ENCODE measurements at regions not wholly inside any gene's neighbourhood (a gene's known extent, or its start where the extent isn't known, plus 50 kb on each side); places are given as distances from the start of the nearest gene placed in this dataset.

DNA sequence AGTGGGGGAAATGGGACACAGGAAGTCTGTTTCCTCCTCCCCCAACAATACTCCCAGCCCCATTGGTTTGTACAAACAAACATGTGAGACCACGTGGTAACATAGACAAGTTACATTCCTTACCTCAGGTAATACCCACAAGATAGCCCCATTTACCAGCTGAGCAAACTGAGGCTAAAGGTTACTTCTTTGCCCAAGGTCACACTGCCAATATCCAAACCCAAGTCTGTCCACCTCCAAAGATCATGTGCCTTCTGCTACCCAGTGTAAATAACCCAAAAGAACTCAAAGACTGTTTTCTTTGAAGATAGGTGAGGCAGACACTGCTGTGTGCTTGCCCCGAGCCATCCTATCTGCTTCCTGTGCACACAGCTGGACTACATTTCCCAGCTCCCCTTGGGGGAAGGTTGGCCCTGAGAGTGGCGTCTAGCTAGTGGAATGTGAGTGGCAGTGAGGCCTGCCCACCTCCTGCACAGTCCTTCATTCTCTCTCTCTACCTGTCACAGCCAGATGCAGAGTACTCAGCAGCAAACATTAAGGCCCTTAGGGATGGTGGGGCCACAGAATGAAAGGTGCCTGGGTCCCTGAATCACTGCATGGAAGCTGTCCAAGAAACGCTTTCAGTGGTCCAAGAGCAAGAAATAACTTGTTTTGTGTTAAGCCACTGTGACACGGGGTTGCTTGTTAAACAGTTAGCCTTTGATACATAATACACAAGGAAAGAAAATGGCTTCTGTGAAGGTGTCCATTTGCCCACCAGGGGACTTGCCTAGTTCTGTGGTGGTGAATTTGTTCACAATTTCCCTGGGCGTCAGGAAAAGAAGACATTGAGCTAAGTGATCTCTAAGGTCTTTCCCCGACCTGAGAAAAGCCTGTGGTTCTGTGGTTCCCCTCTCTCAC lies 257.7 kb upstream of the NFE2L3 start:
- TF ChIP-seq, protein P1, sequence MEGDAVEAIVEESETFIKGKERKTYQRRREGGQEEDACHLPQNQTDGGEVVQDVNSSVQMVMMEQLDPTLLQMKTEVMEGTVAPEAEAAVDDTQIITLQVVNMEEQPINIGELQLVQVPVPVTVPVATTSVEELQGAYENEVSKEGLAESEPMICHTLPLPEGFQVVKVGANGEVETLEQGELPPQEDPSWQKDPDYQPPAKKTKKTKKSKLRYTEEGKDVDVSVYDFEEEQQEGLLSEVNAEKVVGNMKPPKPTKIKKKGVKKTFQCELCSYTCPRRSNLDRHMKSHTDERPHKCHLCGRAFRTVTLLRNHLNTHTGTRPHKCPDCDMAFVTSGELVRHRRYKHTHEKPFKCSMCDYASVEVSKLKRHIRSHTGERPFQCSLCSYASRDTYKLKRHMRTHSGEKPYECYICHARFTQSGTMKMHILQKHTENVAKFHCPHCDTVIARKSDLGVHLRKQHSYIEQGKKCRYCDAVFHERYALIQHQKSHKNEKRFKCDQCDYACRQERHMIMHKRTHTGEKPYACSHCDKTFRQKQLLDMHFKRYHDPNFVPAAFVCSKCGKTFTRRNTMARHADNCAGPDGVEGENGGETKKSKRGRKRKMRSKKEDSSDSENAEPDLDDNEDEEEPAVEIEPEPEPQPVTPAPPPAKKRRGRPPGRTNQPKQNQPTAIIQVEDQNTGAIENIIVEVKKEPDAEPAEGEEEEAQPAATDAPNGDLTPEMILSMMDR (IDR thresholded peaks at IDR 0.05), result no peak
- TF ChIP-seq POLR2A (IDR thresholded peaks at IDR 0.05), result no peak

DNA sequence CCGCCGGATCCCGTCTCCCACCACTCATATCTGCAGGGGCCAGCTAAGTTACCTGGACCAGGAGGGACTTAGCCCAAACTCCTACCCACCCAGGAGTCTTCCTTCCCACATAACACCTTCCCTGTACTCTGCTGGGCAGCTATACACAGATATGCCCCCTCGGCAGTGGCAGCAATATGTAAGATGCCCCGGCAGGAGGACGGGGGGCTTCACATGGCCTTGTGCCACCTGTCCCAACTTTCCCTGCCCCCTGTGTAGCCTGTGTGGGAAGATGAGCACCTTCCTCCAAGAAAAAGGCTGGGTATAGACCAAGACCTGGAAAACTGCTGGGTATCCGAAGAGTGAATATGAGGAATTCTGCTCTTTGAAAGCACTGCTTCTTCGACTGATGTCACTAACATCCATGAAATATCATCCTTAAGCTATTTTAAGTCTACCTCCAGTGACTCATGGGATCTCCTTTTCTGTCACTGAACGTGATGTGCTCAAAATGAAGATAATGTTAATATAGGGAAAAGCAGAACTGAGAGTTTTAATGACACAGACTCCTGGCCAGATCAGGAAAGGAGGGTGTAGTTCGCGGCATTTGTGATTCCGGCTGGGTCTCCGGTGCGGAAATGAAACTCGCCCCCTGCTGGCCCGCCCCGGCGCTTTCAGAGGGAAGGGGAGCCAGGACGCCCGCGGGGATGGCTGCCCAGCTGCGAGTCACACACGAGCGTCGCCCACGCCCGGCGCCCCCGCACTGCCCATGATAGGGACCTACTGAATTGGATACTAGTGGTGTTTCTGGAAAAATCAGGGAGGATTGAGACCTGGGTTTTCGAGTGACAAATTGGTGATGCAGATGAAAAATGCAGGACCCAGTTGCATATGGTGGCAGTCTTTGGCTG lies 256.9 kb upstream of the NFE2L3 start:
- peak overlapping the region in 2 of 3 donors; percentile 25 to 36 for H3K4me3 ChIP-seq

More for the DNA sequence above, 257.7 kb upstream of the NFE2L3 start:
- H3K36me3 ChIP-seq, result no peaks in the 10 kb centered on the region
- intact Hi-C loops (cut with DNase I), result loop anchor here (5.0 to 10.0 kb wide), 2 partner anchors 173 to 471 kb away; no protein-coding TSS in a partner anchor
- no peaks in the 10 kb centered on the region for H3K27me3 ChIP-seq
- H3K4me3 ChIP-seq, result no peak overlapping the region
- no peak overlapping the region for H3K27ac ChIP-seq
- DNase-seq, result peak in 2 of 3 donors; percentile 38 to 64
- no peaks in the 10 kb centered on the region for H3K4me1 ChIP-seq
- ATAC-seq, result peak; percentile 45 to 70 (median 62)
- WGBS (ENCODE audit: insufficient coverage, low coverage, low lambda C conversion rate, missing lambda C conversion rate), result 63% methylated on average over 3 of the region's 7 CpGs
- H3K9me3 ChIP-seq, result no peaks in the 10 kb centered on the region

DNA sequence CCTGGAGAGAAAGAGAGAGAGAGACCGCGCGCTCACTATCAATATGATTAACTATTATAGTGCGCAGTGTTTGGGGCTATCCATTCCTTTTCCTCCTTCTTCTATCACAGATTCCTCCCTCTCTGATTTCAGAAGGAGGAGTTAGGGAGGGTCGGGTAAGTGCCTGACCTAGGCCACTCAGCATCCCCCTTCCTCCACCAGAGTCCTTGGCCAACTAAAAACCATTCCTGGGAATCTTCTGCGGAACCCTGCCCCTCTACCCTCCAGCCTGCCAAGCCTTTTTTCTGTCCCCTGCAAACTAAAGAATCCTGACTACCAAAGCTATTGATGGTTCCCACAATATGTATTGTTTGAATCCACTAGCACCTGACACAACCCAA lies 256.2 kb upstream of the NFE2L3 start:
- H3K4me3 ChIP-seq, result peak overlapping the region in 1 of 3 donors; percentile 25
- intact Hi-C loops (cut with DNase I), result loop anchor here in 1 of 2 donors (10.0 kb wide), 1 partner anchor 469 kb away; no protein-coding TSS in a partner anchor
- no peaks in the 10 kb centered on the region for H3K9me3 ChIP-seq
- TF ChIP-seq POLR2A (IDR thresholded peaks at IDR 0.05), result no peak
- TF ChIP-seq, protein P1 (IDR thresholded peaks at IDR 0.05), result no peak
- WGBS (ENCODE audit: insufficient coverage, low coverage, low lambda C conversion rate, missing lambda C conversion rate), result 51% methylated on average over 6 of the region's 6 CpGs
- H3K27ac ChIP-seq, result no peak overlapping the region
- no peak for DNase-seq
- no peaks in the 10 kb centered on the region for H3K36me3 ChIP-seq
- no peaks in the 10 kb centered on the region for H3K4me1 ChIP-seq
- no peak for ATAC-seq
- no peaks in the 10 kb centered on the region for H3K27me3 ChIP-seq

More for the DNA sequence above, 256.9 kb upstream of the NFE2L3 start:
- WGBS (ENCODE audit: insufficient coverage, low coverage, low lambda C conversion rate, missing lambda C conversion rate), result 19% methylated on average over 11 of the region's 30 CpGs
- Histone ChIP-seq H3K27ac (no peak overlapping the region), H3K27me3 (no peaks in the 10 kb centered on the region), H3K4me1 (no peaks in the 10 kb centered on the region), H3K36me3 (no peaks in the 10 kb centered on the region), H3K9me3 (no peaks in the 10 kb centered on the region)
- intact Hi-C loops (cut with DNase I), result loop anchor here (5.0 to 10.0 kb wide), 2 partner anchors 172 to 470 kb away; no protein-coding TSS in a partner anchor
- TF ChIP-seq, protein P1 (IDR thresholded peaks at IDR 0.05), result peak; percentile 56 to 79 (median 78)
- TF ChIP-seq POLR2A (IDR thresholded peaks at IDR 0.05), result no peak
- DNase-seq (peak; percentile 75), ATAC-seq (peak; percentile 81 to 85 (median 84))

DNA sequence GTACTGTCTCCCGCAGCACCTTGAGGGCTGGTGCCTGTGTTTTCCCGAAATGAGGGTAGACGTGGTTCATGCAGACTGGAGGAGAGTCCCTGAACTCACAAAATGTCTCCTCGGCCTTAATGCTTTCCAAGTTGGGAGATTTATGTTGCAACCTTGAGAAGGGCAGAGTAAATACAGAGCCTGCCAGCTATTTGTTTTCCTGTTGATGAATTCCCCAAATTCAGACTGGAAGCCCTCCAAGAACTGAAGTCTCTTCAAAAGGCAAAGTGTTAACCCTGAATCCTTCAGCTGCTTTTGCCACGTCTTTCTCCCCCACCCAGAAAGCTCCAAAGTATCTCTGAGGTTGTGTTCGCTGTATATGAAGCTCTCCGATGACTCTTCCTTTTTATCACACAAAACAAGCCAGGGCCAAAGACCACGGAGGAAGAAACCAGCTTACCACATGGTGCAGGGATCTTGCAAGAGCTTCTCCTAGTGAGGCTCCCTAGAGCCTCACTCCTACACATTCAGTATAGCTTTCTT lies 254.7 kb upstream of the NFE2L3 start:
- DNase-seq (no peak), ATAC-seq (peak in 2 of 4 donors; percentile 14 to 21)
- Histone ChIP-seq H3K4me3 (no peak overlapping the region), H3K27ac (no peak overlapping the region), H3K4me1 (no peaks in the 10 kb centered on the region), H3K36me3 (no peaks in the 10 kb centered on the region), H3K27me3 (no peaks in the 10 kb centered on the region), H3K9me3 (no peaks in the 10 kb centered on the region)
- TF ChIP-seq, protein P1 (IDR thresholded peaks at IDR 0.05), result no peak
- no peak for TF ChIP-seq POLR2A (IDR thresholded peaks at IDR 0.05)
- 55% methylated on average over 8 of the region's 8 CpGs for WGBS (ENCODE audit: insufficient coverage, low coverage, low lambda C conversion rate, missing lambda C conversion rate)
- intact Hi-C loops (cut with DNase I), result loop anchor here in 1 of 2 donors (10.0 kb wide), 1 partner anchor 467 kb away; no protein-coding TSS in a partner anchor
